MV-4-11 (cell line): ENCODE measurements at regions not wholly inside any gene's neighbourhood (a gene's known extent, or its start where the extent isn't known, plus 50 kb on each side); places are given as distances from the start of the nearest gene placed in this dataset.

Experiments
- DNase-seq: peaks from one replicate; lab custom pipeline; 2025; lab: John Stamatoyannopoulos, UW

DNA sequence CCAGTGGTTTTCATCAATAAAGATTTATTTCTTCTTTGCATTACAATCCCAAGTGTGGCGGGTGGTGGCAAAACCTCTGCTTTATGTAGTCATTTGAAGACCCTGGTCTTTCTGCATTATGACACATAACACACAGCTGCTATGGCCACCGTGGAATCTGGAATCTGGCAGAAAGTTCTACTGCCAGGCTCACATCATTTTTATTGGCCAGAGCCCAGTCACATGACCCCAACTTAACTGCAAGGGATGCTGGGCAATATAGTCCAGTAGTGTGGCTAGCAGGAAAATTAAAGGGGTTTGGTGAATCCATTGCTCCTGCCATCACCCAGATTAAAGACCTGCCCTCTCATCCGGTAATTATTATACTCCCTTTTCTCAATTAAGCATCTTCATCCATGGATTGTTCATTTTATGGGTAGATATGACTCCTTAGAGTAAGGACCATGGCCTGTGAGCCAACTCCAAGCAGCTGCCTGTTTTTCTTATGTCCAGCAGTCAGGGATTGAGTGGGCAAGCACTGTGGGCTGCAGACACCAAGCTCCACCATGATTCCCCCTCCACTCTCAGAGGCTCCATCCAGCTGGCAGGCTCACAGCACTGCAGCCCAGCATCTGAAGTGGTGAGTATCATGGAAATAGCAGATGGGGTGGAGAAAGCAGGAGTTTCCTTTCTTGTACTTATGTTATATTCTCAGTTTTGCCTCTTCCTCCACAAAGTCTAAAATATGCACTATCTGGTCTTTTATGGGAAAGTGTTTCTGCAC lies 1030.7 kb downstream of the AACS start:
- DNase-seq, result no peak

- DNase-seq, result no peak
These were observed 1041.5 kb downstream of the AACS start for GRCh38 chr12:126106706-126107105.

GRCh38 chr12:126107659-126108058 lies 1042.4 kb downstream of the AACS start:
- no peak for DNase-seq

GRCh38 chr12:126108247-126108646 lies 1043.0 kb downstream of the AACS start:
- no peak for DNase-seq

GRCh38 chr12:126112141-126112540 lies 1046.9 kb downstream of the AACS start:
- DNase-seq, result no peak

- DNase-seq, result no peak
These were observed 1047.6 kb downstream of the AACS start for GRCh38 chr12:126112849-126113248.

DNA sequence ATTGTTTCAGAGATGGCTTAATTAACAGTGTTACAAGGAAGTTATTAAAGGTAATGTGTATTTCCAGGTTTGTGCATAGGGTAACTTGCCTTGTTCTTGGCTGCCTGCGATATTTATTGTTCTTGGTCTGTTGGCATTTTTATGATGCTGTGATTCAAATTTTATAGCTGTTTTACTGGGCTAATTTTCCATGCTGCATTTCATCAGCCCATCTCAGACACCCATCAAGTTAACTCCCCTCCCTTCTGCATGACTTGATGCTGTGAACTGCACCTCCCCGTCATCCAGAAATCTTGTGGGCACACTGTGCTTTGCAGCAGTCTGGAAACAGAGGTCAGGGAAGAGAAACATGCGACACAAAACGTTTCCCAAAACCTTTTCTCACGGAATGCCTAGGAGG lies 1049.2 kb downstream of the AACS start:
- DNase-seq, result no peak

- no peak for DNase-seq
These were observed 1052.3 kb downstream of the AACS start for GRCh38 chr12:126117502-126117901.

DNA sequence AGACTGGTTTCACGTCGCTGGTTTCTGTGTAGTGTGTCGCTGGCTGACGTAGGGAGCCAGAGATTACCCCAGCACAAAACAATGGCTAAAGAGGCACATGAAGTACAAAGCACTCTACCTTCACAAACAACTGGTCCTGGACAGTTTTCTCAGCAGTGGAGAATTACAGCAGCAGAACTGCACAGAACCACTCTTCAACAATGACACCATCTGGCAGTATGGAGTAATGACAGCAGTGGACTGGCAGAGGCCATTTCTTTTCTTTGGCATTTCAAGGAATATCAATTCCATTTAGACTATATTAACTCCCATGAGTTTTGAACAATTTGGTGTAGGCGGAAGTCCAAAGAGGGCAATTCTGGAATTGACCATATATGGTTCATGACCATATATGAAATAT lies 1074.1 kb downstream of the AACS start:
- DNase-seq, result no peak

GRCh38 chr12:126144603-126145002 lies 1079.4 kb downstream of the AACS start:
- DNase-seq, result no peak

DNA sequence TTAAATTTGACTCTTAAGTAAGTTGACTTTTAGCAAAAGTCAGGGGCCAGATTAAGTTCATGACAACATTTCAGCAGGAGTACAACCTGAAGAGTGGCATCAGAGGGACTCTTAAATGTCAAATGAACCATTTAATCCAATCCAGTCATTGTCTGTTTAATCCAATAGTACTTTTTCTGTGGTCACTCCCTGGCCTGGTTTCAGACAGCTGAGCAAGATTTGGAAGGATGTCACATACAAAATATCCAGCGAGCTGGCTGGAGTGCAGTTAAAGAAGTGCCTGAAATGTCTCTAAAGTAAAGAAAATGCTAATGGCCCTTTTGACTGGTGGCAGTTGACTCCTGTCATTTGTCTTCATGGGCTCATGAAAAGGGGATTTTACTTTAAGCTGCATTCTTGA lies 1082.1 kb downstream of the AACS start:
- no peak for DNase-seq

DNA sequence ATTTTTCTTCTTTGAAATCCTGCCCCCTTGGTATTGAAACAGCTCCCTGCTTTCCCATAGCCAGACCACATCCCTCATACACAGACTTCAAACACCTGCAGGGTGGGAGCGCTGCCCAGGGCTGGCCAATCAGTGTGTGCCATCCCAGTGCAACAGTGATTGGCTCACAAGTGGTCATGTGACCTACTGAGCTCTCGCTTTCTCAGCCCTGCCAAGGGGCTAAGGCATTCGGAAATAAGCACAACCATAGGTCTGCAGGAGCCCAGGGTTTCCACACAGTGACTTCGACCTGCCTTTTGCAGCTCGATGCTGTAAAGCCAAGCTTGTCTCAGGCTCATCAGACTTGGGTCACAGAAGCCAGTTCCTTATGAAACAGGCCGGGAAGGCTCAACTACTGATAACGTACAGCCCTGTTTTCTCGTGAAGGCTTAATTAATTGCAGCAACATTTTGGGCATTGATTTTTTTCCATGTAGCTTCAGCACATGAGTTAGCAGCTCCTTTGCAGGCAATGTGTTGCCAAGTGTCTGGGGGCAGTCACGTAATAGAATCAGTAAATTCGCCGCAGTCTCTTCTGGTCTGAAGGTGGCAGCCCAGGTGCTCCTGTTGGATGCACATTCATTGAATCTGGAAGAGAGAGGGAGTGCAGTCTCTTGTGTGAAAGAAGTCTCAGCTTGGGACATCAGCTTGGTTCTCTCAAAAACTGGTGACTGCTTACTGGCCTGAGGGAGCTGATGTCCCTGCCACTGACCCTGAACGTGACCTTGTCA lies 1091.8 kb downstream of the AACS start:
- DNase-seq, result no peak

- no peak for DNase-seq
These were observed 1092.3 kb downstream of the AACS start for GRCh38 chr12:126157575-126157966.

DNA sequence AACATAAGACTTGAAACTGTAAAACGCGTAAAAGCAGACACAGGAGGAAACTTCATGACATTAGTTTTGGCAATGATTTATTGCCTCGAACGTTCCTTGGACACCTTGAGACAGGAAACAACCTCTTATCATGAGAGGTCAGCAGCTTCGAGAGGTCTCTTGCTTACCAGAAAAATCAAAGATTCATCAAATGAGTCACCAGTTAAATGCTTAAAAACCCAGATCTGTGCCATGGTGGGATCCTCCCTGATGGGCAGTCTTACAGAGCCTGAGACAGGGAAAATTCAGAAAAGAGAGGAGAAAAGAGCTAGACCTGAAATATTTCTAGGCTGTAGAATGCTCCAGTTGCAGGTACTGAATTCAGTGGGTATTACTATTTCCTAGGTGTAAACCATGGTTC lies 1093.9 kb downstream of the AACS start:
- DNase-seq, result no peak

GRCh38 chr12:126160912-126161311 lies 1095.7 kb downstream of the AACS start:
- DNase-seq, result no peak

DNA sequence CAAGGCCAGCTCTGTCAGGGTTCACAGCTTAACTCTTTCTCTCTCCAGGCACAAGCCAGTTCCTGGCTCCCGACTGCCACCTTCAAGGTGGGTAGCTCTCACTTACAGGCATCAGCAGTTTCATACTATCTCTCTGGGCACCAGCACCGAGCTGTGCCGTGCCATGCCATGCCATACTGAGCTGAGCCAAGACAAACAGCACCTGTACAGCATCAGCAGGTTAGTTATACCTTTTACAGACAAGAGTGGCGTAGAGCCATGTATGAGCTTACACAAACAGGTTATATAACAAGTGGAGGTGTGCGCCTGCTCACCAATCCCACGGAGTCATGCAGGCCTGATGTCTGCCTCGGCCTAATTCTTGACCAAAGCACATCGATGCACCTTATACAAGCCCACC lies 1098.7 kb downstream of the AACS start:
- DNase-seq, result no peak

- DNase-seq, result no peak
These were observed 1106.8 kb downstream of the AACS start for GRCh38 chr12:126171937-126172559.

GRCh38 chr12:126182619-126183236 lies 1117.5 kb downstream of the AACS start:
- no peak for DNase-seq

- no peak for DNase-seq
These were observed 1119.8 kb downstream of the AACS start for GRCh38 chr12:126185025-126185424.

DNA sequence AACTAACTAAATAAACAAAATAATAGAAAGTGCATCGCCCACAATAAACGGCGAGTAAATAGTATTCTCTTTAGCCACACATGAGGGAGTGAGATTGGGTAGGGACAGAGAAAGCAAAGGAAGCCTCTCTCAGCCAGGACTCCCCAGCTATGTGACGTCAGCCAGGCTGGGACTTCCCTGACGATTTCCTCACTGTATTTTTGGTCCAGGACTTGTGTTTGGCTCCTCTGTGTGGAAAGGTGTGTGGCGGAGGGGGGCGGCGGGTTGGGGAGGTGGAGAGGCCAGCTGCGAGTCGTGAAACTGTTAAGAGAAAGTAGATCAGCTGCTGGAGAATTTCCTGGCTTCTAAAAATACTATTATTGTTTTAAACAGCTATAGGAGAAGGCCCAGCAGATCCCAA lies 1124.6 kb downstream of the AACS start:
- no peak for DNase-seq

- DNase-seq, result no peak
These were observed 1126.0 kb downstream of the AACS start for GRCh38 chr12:126191031-126191891.

DNA sequence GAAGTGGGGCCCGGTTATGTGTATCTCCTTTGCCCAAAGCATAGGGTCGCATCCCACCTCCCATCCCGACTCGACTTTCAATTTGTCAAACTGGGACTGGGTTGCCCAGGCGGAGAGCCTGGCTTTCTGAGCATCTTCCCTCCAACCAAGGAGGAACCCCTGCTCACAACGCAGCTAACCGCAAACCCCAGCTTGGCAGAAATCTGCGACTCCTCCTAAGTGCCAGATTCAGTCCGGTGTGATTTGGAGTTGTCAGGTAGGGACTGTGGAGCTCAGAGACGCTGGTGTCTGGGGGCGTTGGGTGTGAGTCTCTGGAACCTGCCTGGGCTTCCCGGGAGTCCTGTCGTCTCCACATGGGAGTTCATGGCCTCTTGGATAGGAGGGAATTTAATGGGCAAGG lies 1126.7 kb downstream of the AACS start:
- no peak for DNase-seq
